ENCODE measurements at regions not wholly inside any gene's neighbourhood (a gene's known extent, or its start where the extent isn't known, plus 50 kb on each side); places are given as distances from the start of the nearest gene placed in this dataset.

GRCh38 chr17:13734880-13735279, 133.2 kb upstream of the HS3ST3A1 start:
- Histone ChIP-seq H3K27me3 (ENCODE audit: insufficient read depth in 3 of 3, low read length in 2 of 3) (no peaks in the 10 kb centered on the region), H3K4me1 (no peaks in the 10 kb centered on the region), H3K27ac (no peak overlapping the region), H3K4me3 (no peak overlapping the region), H3K36me3 (ENCODE audit: insufficient read depth in 1 of 2, low read depth in 1 of 2) (no peaks in the 10 kb centered on the region), H3K9me3 (no peaks in the 10 kb centered on the region)
- WGBS, 3 donors, result 49 to 63% (median 51%) methylated on average over 1 of the region's 1 CpG
- DNase-seq (no peak), ATAC-seq (no peak)
- TF ChIP-seq, protein P1, sequence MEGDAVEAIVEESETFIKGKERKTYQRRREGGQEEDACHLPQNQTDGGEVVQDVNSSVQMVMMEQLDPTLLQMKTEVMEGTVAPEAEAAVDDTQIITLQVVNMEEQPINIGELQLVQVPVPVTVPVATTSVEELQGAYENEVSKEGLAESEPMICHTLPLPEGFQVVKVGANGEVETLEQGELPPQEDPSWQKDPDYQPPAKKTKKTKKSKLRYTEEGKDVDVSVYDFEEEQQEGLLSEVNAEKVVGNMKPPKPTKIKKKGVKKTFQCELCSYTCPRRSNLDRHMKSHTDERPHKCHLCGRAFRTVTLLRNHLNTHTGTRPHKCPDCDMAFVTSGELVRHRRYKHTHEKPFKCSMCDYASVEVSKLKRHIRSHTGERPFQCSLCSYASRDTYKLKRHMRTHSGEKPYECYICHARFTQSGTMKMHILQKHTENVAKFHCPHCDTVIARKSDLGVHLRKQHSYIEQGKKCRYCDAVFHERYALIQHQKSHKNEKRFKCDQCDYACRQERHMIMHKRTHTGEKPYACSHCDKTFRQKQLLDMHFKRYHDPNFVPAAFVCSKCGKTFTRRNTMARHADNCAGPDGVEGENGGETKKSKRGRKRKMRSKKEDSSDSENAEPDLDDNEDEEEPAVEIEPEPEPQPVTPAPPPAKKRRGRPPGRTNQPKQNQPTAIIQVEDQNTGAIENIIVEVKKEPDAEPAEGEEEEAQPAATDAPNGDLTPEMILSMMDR (IDR thresholded peaks at IDR 0.05), result no peak
- intact Hi-C loops (cut with DNase I), result no loop called here

- H3K4me3 ChIP-seq, result no peak overlapping the region
- no peaks in the 10 kb centered on the region for H3K36me3 ChIP-seq (ENCODE audit: insufficient read depth in 1 of 2, low read depth in 1 of 2)
Observed at GRCh38 chr17:13735444-13735843, 133.7 kb upstream of the HS3ST3A1 start.

DNA sequence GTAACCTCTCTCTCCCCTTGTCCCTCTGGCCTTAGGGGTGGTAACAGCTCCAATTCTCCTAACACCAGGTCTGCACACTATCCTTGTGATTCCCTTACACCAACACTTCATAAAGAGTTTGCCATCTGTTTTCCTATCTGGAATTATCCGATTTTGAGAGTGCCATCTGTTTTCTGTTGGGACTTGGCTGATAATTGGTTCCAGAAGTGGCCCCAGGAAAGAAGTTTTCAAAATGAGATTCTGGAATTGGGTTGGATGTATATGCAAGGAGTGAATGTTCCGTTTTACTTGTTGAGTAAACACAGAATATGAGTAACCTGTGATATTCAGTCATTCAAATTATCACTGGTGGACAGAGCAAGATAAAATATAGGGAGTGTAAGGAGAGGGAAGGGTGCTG, 134.1 kb upstream of the HS3ST3A1 start:
- TF ChIP-seq, protein P1 (IDR thresholded peaks at IDR 0.05), result no peak
- H3K27ac ChIP-seq, result no peak overlapping the region
- DNase-seq, result no peak
- H3K9me3 ChIP-seq, result no peaks in the 10 kb centered on the region
- H3K36me3 ChIP-seq (ENCODE audit: insufficient read depth in 1 of 2, low read depth in 1 of 2), result no peaks in the 10 kb centered on the region
- no peak overlapping the region for H3K4me3 ChIP-seq
- no peaks in the 10 kb centered on the region for H3K27me3 ChIP-seq (ENCODE audit: insufficient read depth in 3 of 3, low read length in 2 of 3)
- intact Hi-C loops (cut with DNase I), result no loop called here
- no peaks in the 10 kb centered on the region for H3K4me1 ChIP-seq
- 64 to 75% (median 73%) methylated on average over 2 of the region's 2 CpGs for WGBS, 3 donors
- no peak for ATAC-seq

More at GRCh38 chr17:13735444-13735843, 133.7 kb upstream of the HS3ST3A1 start:
- ATAC-seq, result no peak
- Histone ChIP-seq H3K9me3 (no peaks in the 10 kb centered on the region), H3K27me3 (ENCODE audit: insufficient read depth in 3 of 3, low read length in 2 of 3) (no peaks in the 10 kb centered on the region), H3K4me1 (no peaks in the 10 kb centered on the region), H3K27ac (no peak overlapping the region)
- TF ChIP-seq, protein P1 (IDR thresholded peaks at IDR 0.05), result no peak
- no peak for DNase-seq
- intact Hi-C loops (cut with DNase I), result no loop called here
- 44 to 64% (median 44%) methylated on average over 2 of the region's 2 CpGs for WGBS, 3 donors

GRCh38 chr17:13736916-13737315, 135.2 kb upstream of the HS3ST3A1 start:
- no peak overlapping the region for H3K4me3 ChIP-seq
- H3K27me3 ChIP-seq (ENCODE audit: insufficient read depth in 3 of 3, low read length in 2 of 3), result no peaks in the 10 kb centered on the region
- H3K4me1 ChIP-seq, result no peaks in the 10 kb centered on the region
- no peaks in the 10 kb centered on the region for H3K9me3 ChIP-seq
- ATAC-seq (no peak), DNase-seq (no peak)
- H3K36me3 ChIP-seq (ENCODE audit: insufficient read depth in 1 of 2, low read depth in 1 of 2), result no peaks in the 10 kb centered on the region
- H3K27ac ChIP-seq, result no peak overlapping the region
- TF ChIP-seq, protein P1 (IDR thresholded peaks at IDR 0.05), result no peak
- intact Hi-C loops (cut with DNase I), result no loop called here

GRCh38 chr17:13740686-13741085, 139.0 kb upstream of the HS3ST3A1 start:
- 81 to 84% (median 83%) methylated on average over 3 of the region's 3 CpGs for WGBS, 3 donors
- DNase-seq, result no peak
- ATAC-seq, result no peak
- Histone ChIP-seq H3K36me3 (ENCODE audit: insufficient read depth in 1 of 2, low read depth in 1 of 2) (no peaks in the 10 kb centered on the region), H3K4me3 (no peak overlapping the region), H3K4me1 (no peaks in the 10 kb centered on the region), H3K27ac (no peak overlapping the region), H3K9me3 (no peaks in the 10 kb centered on the region), H3K27me3 (ENCODE audit: insufficient read depth in 3 of 3, low read length in 2 of 3) (no peaks in the 10 kb centered on the region)
- intact Hi-C loops (cut with DNase I), result no loop called here
- TF ChIP-seq, protein P1 (IDR thresholded peaks at IDR 0.05), result no peak

Measured in psoas muscle (tissue), 7 donors.